Kidney (tissue), 13 donors: ENCODE measurements at regions not wholly inside any gene's neighbourhood (a gene's known extent, or its start where the extent isn't known, plus 50 kb on each side); places are given as distances from the start of the nearest gene placed in this dataset.
A peak's percentile ranks its signal among the peaks of the same experiment; 100 is the strongest.

Source experiments
- DNase-seq, 5 donors: peaks; one replicate each; pipeline ENCODE4 v3.0.0-alpha.2; 2013 to 2020
- FAIRE-seq: peaks from 2 replicates; lab custom pipeline; 2012; peaks lifted over from hg19 to GRCh38; lab: Jason Lieb, UNC
- H3K27ac ChIP-seq, 2 donors: one replicate each; pipeline ENCODE4 v1.7.0; 2013; ENCODE audit warnings: low read depth in 2 of 2, low read length in 2 of 2, inconsistent platforms in 1 of 2
- H3K27me3 ChIP-seq: one replicate; pipeline ENCODE4 v1.7.1; 2013; ENCODE audit warnings: low read length, inconsistent platforms; ENCODE audit not compliant: control insufficient read depth, insufficient read depth
- H3K36me3 ChIP-seq, 3 donors: one replicate each; pipeline versions ENCODE4 v1.7.0 to v1.7.1; 2013; ENCODE audit warnings: low read length in 3 of 3, control low read depth in 1 of 3, inconsistent platforms in 1 of 3; ENCODE audit not compliant: insufficient read depth in 3 of 3, control insufficient read depth in 2 of 3
- H3K4me1 ChIP-seq, 3 donors: one replicate each; pipeline versions ENCODE4 v1.7.0 to v1.7.1; 2013; ENCODE audit warnings: low read length in 3 of 3, inconsistent platforms in 1 of 3, low read depth in 1 of 3; ENCODE audit not compliant: control insufficient read depth in 2 of 3, insufficient read depth in 2 of 3
- H3K4me3 ChIP-seq, 3 donors: one replicate each; pipeline versions ENCODE4 v1.7.0 to v1.8.1; 2013; ENCODE audit warnings: low read length in 3 of 3, control low read depth in 1 of 3, inconsistent platforms in 1 of 3
- H3K9ac ChIP-seq, 3 donors: one replicate each; pipeline versions ENCODE4 v1.7.0 to v1.7.1; 2013; ENCODE audit warnings: low read length in 3 of 3, control low read depth in 1 of 3, inconsistent platforms in 1 of 3
- H3K9me3 ChIP-seq, 3 donors: one replicate each; pipeline versions ENCODE4 v1.7.0 to v1.7.1; 2013; ENCODE audit warnings: low read length in 3 of 3, control low read depth in 1 of 3, inconsistent platforms in 1 of 3; ENCODE audit not compliant: control insufficient read depth in 2 of 3, insufficient read depth in 1 of 3
- intact Hi-C: fragments of 100-400 bp; cut with DNase I; formaldehyde crosslinking; loops from one replicate; pipeline ENCODE4 v1.11.1; 2022
- TF ChIP-seq, protein P1 (sequence below): IDR thresholded peaks from 3 replicates; pipeline ENCODE4 v1.5.1; 2012; ENCODE audit warnings: mild to moderate bottlenecking, moderate library complexity, borderline replicate concordance; ENCODE audit not compliant: insufficient read depth; ENCODE audit errors: extremely low read depth
- donor health status: control.
- donor health status: control.
- donor health status: control.
- donor health status: control.
- donor health status: control.
- donor health status: DM: yes; HTN: yes; CAD: no.
- donor health status: Normal renal cell carcinoma (clear cell type).

- no peak for FAIRE-seq
- TF ChIP-seq, protein P1, sequence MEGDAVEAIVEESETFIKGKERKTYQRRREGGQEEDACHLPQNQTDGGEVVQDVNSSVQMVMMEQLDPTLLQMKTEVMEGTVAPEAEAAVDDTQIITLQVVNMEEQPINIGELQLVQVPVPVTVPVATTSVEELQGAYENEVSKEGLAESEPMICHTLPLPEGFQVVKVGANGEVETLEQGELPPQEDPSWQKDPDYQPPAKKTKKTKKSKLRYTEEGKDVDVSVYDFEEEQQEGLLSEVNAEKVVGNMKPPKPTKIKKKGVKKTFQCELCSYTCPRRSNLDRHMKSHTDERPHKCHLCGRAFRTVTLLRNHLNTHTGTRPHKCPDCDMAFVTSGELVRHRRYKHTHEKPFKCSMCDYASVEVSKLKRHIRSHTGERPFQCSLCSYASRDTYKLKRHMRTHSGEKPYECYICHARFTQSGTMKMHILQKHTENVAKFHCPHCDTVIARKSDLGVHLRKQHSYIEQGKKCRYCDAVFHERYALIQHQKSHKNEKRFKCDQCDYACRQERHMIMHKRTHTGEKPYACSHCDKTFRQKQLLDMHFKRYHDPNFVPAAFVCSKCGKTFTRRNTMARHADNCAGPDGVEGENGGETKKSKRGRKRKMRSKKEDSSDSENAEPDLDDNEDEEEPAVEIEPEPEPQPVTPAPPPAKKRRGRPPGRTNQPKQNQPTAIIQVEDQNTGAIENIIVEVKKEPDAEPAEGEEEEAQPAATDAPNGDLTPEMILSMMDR, result no peak
Measured at GRCh38 chrX:39899059-39899458, 198.7 kb downstream of the BCOR start.

DNA sequence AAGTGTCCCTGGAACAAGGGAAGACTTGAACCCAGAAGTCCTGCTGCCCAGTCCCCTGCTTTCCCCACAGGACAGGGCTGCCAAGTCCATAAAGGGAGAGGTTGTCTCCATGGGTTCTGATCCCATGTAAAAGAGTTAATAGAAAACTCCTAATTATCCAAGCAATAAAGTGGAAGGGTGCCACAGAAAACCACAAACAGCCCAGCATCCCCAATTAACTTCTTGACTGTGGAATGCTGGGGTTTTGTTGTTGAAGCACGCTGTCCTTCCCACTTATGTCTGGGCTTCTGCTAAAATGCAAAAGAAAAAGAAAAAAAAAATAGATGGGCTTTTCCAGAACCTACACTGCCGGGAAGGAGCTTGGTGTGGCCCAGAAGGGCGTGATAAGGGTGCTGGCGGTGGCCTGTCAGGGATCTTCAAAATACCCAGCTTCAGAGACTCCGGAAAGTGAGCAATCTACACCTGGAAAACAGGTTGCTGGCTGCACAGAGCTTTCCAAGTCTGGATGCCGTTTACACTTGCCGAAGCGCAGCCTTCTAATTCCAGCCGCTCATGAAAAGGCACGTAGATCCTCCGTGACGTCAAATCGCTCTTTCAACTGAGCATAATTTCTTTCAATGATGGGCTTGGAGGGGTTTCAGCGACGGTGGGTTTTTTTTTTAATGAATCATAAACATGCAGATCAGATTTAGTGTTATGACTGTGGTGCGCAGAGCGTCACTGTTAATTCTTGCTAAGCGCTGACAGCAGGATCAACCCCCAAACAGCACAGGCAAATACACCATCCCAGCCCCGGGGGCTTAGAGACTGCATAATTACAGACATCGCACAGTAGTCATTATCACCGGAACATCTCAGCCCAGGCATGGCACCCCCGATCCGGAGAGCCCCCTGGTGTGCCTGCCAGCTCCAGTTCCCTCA lies 197.6 kb downstream of the BCOR start:
- FAIRE-seq (no peak), DNase-seq (peak in 4 of 5 donors; percentile 23 to 58 (median 42))
- Histone ChIP-seq H3K36me3 (no peaks in the 10 kb centered on the region), H3K9ac (no peak overlapping the region), H3K27ac (no peak overlapping the region), H3K27me3 (peaks cover 2% of the 10 kb centered on the region), H3K4me1 (peaks cover 0 to 21% (median 2%) of the 10 kb centered on the region in 3 donors), H3K9me3 (no peaks in the 10 kb centered on the region), H3K4me3 (no peak overlapping the region)
- intact Hi-C loops, result no loop called here
- TF ChIP-seq, protein P1, result no peak

More at GRCh38 chrX:39899059-39899458, 198.7 kb downstream of the BCOR start:
- Histone ChIP-seq H3K9me3 (no peaks in the 10 kb centered on the region), H3K27ac (no peak overlapping the region), H3K36me3 (no peaks in the 10 kb centered on the region), H3K4me1 (peaks cover 2 to 24% (median 10%) of the 10 kb centered on the region in 3 donors), H3K4me3 (no peak overlapping the region), H3K9ac (no peak overlapping the region), H3K27me3 (peaks cover 2% of the 10 kb centered on the region)
- intact Hi-C loops, result no loop called here
- peak in 1 of 5 donors; percentile 19 for DNase-seq

- Histone ChIP-seq H3K27me3 (peaks cover 2% of the 10 kb centered on the region), H3K9ac (no peak overlapping the region)
Measured at GRCh38 chrX:39900777-39901170, 197.0 kb downstream of the BCOR start.

More at GRCh38 chrX:39900777-39901170, 197.0 kb downstream of the BCOR start:
- Histone ChIP-seq H3K36me3 (no peaks in the 10 kb centered on the region), H3K9me3 (no peaks in the 10 kb centered on the region), H3K4me1 (peaks cover 0 to 17% (median 0%) of the 10 kb centered on the region in 3 donors), H3K27ac (no peak overlapping the region), H3K4me3 (no peak overlapping the region)
- TF ChIP-seq, protein P1, result no peak
- DNase-seq (peak in 3 of 5 donors; percentile 44 to 55 (median 52)), FAIRE-seq (no peak)
- intact Hi-C loops, result no loop called here
